HL-60 (cell line): ENCODE measurements at regions not wholly inside any gene's neighbourhood (a gene's known extent, or its start where the extent isn't known, plus 50 kb on each side); places are given as distances from the start of the nearest gene placed in this dataset.
"Not testable (repeated sequence)": the region's sequence is repeated elsewhere in the genome, so short reads cannot be mapped to it uniquely, and the experiment has no call there.

Source experiments
- DNase-seq, 2 experiments: peaks; one replicate each; pipeline ENCODE4 v3.0.0-alpha.2; 2010 to 2020; ENCODE audit warnings: low read depth in 1 of 2, low spot score in 1 of 2
- H3K27ac ChIP-seq: fragments of 250-450 bp; sonication (Bioruptor Pico); replicated peaks from 2 replicates; pipeline ENCODE4 v1.5.1; 2020; ENCODE audit warnings: mild to moderate bottlenecking, moderate library complexity
- H3K27me3 ChIP-seq: fragments of 250-450 bp; sonication (Bioruptor Pico); 2 replicates; pipeline ENCODE4 v1.5.1; 2021; ENCODE audit warnings: mild to moderate bottlenecking, moderate library complexity; ENCODE audit not compliant: insufficient read depth, poor library complexity, severe bottlenecking
- H3K4me3 ChIP-seq: replicated peaks from 2 replicates; pipeline ENCODE4 v1.5.1; 2011; ENCODE audit warnings: mild to moderate bottlenecking, control low read depth, low read length; ENCODE audit not compliant: insufficient read depth
- GABPA ChIP-seq: IDR thresholded peaks from 2 replicates; pipeline ENCODE4 v1.6.1; 2012; ENCODE audit warnings: low read depth
- POLR2AphosphoS5 ChIP-seq: IDR thresholded peaks from 2 replicates; pipeline ENCODE4 v1.6.1; 2012; ENCODE audit warnings: low read depth
- SPI1 ChIP-seq: IDR thresholded peaks from 2 replicates; pipeline ENCODE4 v1.6.1; 2012; ENCODE audit warnings: low read depth, mild to moderate bottlenecking, borderline replicate concordance
- TF ChIP-seq, protein P1 (sequence below): IDR thresholded peaks from one replicate; pipeline ENCODE4 v1.5.1; 2011; ENCODE audit warnings: low read length, control low read depth, inconsistent platforms; ENCODE audit not compliant: insufficient read depth
- TF ChIP-seq, protein P2 (sequence below): IDR thresholded peaks from 2 replicates; pipeline ENCODE4 v1.6.1; 2012; ENCODE audit warnings: low read depth; ENCODE audit not compliant: insufficient replicate concordance

DNA sequence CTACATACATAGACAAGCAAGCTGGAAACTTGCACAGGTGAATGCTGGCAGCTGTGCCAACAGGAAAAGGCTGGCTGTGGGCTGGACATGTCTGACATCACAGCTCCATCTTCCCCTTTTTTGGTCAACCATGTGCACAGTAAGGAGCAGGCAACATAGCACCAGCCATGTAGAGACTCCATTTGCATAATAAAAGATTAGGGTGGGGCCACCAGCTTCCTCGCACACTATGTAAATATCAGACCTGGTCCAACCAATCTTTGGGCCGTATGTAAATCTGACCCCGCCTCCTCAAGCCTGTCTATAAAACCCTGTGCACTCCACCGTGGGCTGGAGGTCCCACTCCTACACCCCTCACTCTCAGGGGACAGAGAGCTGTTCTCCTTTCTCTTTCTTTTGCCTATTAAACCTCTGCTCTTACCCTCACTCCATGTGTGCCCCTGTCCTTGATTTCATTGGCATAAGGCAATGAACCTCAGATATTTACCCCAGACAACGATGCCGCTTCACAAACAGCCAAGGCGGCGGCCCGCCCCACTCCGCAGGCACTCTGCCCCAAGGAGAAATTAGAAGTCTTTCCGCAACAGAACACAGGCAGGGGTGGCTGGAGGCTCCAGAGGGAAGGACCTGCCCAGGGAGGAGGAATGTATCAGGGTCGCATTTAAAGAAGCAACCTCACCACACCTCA lies 862.2 kb downstream of the TRIML1 start:
- H3K27ac ChIP-seq, result no peak overlapping the region
- DNase-seq, result peak in 1 of 2 experiments; percentile 17
- no peak overlapping the region for H3K4me3 ChIP-seq
- TF ChIP-seq, protein P1, sequence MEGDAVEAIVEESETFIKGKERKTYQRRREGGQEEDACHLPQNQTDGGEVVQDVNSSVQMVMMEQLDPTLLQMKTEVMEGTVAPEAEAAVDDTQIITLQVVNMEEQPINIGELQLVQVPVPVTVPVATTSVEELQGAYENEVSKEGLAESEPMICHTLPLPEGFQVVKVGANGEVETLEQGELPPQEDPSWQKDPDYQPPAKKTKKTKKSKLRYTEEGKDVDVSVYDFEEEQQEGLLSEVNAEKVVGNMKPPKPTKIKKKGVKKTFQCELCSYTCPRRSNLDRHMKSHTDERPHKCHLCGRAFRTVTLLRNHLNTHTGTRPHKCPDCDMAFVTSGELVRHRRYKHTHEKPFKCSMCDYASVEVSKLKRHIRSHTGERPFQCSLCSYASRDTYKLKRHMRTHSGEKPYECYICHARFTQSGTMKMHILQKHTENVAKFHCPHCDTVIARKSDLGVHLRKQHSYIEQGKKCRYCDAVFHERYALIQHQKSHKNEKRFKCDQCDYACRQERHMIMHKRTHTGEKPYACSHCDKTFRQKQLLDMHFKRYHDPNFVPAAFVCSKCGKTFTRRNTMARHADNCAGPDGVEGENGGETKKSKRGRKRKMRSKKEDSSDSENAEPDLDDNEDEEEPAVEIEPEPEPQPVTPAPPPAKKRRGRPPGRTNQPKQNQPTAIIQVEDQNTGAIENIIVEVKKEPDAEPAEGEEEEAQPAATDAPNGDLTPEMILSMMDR, result no peak
- TF ChIP-seq, protein P2, sequence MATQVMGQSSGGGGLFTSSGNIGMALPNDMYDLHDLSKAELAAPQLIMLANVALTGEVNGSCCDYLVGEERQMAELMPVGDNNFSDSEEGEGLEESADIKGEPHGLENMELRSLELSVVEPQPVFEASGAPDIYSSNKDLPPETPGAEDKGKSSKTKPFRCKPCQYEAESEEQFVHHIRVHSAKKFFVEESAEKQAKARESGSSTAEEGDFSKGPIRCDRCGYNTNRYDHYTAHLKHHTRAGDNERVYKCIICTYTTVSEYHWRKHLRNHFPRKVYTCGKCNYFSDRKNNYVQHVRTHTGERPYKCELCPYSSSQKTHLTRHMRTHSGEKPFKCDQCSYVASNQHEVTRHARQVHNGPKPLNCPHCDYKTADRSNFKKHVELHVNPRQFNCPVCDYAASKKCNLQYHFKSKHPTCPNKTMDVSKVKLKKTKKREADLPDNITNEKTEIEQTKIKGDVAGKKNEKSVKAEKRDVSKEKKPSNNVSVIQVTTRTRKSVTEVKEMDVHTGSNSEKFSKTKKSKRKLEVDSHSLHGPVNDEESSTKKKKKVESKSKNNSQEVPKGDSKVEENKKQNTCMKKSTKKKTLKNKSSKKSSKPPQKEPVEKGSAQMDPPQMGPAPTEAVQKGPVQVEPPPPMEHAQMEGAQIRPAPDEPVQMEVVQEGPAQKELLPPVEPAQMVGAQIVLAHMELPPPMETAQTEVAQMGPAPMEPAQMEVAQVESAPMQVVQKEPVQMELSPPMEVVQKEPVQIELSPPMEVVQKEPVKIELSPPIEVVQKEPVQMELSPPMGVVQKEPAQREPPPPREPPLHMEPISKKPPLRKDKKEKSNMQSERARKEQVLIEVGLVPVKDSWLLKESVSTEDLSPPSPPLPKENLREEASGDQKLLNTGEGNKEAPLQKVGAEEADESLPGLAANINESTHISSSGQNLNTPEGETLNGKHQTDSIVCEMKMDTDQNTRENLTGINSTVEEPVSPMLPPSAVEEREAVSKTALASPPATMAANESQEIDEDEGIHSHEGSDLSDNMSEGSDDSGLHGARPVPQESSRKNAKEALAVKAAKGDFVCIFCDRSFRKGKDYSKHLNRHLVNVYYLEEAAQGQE, result no peak
- TF ChIP-seq SPI1, result no peak
- TF ChIP-seq GABPA, result no peak
- TF ChIP-seq POLR2AphosphoS5, result no peak
- H3K27me3 ChIP-seq, result no peaks in the 10 kb centered on the region

DNA sequence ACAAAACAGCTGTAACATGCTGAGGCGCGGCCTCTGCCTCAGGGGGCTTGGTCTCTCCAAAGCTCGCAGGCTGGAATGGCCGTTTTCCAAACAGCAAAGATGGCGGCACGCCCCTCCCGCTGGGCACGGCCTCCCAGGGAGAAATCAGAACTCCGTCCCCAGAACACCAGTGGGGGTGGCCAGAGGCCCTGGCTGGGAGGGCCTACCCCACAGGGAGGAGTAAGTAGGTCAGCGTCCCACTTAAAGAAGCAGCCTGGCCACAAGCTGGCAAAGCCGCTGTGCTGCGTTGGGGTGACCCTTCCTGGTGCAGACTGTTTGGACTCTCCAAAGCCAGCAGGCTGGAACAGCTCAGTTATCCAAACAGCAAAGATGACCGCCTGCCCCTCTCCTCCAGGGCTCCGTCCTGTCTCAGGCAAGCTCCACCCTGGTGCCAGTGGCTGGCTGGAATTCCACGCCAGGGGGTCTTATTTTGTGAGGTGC lies 862.8 kb downstream of the TRIML1 start:
- H3K27ac ChIP-seq, result no peak overlapping the region
- no peak overlapping the region for H3K4me3 ChIP-seq
- no peaks in the 10 kb centered on the region for H3K27me3 ChIP-seq
- TF ChIP-seq, protein P2, result no peak
- TF ChIP-seq POLR2AphosphoS5, result no peak
- TF ChIP-seq, protein P1, result no peak
- TF ChIP-seq GABPA, result no peak
- no peak for DNase-seq

DNA sequence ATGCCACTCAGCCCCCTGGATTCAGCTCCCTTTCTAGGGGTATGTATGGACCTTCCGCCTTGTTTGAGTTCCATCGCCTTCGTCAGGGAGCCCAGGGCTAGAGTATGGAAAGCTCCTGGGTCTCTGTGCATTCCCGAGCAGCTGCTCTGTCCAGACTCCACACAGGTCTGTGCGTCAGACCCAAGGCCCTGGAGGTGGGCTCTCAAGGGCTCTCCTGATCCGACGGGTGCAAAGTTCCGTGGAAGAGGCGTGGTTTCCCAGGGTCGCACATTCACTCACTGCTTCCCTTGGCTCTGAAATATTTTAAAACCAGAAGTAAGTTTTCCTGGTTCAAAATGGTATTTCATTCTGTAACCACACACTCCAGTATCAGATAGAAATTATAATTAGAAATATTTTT lies 863.2 kb downstream of the TRIML1 start:
- Histone ChIP-seq H3K4me3 (no peak overlapping the region), H3K27me3 (no peaks in the 10 kb centered on the region), H3K27ac (no peak overlapping the region)
- DNase-seq, result no peak
- TF ChIP-seq SPI1 (no peak), GABPA (no peak), POLR2AphosphoS5 (no peak)
- TF ChIP-seq, protein P1, result no peak
- TF ChIP-seq, protein P2, result no peak

DNA sequence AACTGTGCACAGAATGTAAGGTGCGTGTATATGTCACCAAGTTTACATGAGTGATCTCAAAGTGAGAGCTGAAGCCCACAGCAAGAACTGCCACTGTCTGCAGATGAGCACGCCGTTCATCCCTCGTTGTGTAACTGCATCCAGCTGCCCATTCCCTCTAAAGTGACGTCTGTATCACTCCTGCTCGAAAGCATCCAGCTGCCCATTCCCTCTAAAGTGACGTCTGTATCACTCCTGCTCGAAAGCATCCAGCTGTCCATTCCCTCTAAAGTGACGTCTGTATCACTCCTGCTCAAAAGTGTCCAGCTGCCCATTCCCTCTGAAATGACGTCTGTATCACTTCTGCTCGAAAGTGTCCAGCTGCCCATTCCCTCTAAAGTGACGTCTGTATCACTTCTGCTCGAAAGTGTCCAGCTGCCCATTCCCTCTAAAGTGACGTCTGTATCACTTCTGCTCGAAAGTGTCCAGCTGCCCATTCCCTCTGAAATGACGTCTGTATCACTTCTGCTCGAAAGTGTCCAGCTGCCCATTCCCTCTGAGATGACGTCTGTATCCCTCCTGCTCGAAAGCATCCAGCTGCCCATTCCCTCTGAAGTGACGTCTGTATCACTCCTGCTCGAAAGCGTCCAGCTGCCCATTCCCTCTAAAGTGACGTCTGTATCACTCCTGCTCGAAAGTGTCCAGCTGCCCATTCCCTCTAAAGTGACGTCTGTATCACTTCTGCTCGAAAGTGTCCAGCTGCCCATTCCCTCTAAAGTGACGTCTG lies 871.4 kb downstream of the TRIML1 start:
- DNase-seq, H3K27me3 ChIP-seq, H3K4me3 ChIP-seq, H3K27ac ChIP-seq: not testable (repeated sequence)
